ENCODE measurements at regions not wholly inside any gene's neighbourhood (a gene's known extent, or its start where the extent isn't known, plus 50 kb on each side); places are given as distances from the start of the nearest gene placed in this dataset.
"Not testable (repeated sequence)": the region's sequence is repeated elsewhere in the genome, so short reads cannot be mapped to it uniquely, and the experiment has no call there.

DNA sequence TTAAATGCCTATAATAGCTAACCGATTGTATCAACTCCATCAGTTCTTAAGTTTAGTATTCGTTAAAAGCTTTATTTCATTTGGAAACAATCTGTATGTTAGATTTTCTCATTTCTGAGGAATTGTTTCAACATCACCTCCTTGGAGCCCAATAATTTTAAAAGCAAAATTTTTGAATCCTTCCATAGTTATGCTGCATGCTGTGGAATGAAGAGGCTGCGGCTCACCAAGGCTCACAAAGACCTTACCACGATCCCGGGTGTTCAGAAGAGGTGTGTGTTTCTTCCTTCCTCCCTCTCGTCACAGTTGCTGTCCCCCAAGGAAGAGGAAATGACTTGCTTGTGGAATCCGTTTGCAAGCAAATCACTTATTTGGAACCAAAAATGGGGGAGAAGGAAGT lies 143.8 kb downstream of the FGF1 start:
- DNase-seq (ENCODE audit: low read depth in 3 of 3, low spot score in 1 of 3), result no peak

DNA sequence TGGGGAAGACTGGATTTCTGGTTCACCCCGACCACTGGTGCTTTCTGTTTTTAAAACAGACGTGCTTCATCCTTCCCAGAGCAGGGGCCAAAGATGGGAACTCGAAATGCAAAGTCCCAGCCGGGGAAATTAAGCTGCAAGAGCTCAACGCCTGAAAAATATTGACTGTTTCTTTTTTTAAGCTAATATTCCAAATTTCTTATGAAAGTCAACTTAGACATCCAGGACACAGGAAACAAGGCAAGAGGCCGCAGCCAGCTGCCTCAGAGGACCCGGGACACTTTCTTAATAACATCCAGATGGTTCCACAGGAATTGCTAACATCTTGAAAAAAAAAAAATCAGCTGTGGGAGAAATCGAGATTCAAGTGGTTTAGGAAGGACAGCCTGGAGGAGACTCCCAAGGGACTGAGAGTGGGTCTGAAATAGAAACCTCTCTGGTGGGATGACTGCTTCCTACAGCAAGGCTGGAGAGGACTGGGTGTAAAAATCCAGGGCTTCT lies 144.9 kb downstream of the FGF1 start:
- no peak for DNase-seq (ENCODE audit: low read depth in 3 of 3, low spot score in 1 of 3)

DNA sequence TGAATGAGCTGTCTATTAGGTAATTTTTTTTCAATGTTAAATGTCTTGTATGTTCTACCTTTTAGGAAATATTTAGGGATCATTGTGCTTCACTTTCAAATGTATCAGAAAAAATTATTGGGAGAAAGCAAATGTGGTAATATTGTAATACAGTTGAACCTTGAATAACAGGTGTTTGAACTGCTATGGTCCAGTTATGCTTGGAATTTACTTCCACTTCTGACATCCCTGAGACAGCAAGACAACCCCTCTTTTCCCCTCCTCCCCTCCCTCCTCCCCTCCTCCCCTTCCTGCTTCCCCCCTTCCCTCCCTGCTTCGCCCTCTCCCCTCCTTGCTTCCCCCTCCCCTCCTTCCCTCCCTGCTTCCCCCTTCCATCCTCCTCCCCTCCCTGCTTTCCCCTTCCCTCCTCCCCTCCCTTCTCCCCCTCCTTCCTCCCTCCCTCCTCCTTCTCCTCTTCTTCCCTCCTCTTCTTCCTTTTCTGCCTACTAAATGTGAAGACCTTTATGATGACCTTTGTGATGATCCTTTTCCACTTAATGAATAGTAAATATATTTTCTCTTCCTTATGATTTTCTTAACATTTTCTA lies 146.6 kb downstream of the FGF1 start:
- no peak for DNase-seq (ENCODE audit: low read depth in 3 of 3, low spot score in 1 of 3)

DNA sequence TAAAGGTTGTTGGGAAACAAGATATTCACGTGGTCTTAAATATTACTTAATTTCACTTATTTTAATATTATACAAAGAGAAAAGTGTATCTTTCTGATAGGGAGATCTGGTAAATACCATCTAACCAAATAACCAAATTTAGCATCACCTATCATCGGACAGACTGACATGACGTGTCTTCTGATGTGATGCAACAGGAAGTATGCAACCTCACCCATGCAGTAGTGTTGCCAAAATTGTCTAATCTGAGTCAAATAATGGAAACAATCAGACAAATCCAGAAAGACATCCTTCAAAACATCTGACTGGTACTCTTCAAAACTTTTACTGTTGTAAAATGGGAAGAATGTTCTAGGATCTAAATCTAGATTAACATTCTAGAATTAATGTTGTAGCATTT lies 148.0 kb downstream of the FGF1 start:
- no peak for DNase-seq (ENCODE audit: low read depth in 3 of 3, low spot score in 1 of 3)

DNA sequence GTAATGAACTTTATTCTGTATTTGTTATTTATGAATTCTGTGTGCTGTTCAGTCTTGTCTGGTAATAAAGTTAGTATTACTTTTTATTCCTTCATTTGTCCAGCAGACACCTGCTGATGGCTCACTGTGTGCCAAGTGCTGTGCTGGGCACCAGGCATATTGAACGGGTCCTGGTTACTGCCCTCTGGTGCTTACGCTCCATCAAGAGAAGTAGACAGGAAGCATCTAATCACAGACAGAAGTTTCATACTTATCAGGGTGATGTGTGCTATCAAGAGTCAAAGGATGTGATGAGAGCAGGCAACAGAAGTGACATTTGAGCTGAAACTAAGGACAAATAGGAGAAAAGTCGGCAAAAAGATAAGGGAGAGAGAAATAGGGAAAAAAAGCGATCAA lies 153.1 kb downstream of the FGF1 start:
- no peak for DNase-seq (ENCODE audit: low read depth in 3 of 3, low spot score in 1 of 3)

DNA sequence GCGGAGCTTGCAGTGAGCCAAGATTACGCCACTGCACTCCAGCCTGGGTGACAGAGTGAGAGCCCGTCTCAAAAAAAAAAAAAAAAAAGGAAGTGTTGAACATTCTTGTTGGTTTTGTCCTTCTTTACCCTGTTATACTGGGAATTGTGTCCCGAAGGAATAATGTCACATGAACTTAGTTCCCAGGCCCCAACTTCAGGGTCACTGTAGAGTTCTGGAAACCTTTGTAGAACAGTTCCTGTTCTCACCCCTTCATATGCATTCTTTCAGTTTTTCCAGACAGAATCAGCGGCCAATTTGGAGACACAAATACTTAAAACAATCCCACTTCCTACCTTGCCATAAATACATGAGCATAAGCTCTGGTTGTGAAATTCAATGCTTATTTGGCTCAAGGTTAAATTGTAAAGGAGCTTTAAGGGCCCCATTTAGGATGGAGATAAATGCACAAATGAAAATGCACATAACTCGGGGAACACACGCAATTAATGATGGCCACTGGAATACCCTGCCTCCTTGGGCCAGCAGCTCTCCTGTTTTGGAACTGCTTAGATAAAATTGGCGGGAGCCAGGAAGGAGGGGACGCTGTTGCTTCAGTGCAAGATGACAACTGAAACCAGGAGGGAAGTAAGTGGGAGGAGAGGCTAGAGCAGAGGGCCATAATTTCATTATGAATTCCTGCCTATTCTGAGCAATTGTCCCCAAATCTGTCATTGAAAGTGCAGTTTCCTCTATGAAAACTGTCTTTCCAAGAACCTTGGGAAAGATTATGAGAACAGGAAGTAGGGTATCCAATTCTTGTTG lies 153.7 kb downstream of the FGF1 start:
- DNase-seq (ENCODE audit: low read depth in 3 of 3, low spot score in 1 of 3), result no peak

DNA sequence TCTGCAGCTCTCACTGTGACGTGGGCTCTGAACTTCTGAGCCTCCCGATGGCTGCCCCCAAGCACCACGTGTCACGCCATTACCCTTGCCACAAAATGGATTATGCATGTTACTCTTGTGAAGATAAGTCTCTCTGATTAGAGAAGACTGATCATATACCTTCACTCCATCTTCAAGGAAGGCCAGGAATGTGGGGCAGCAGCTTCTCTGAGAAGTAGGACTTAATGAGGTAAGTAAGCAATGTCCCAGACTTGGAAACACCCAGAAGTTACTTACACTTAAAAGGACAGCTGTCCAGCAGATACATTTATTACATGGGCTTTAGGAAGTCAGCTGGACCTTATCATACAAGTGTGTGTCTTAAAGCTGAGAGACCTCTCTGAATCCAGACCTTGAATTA lies 155.0 kb downstream of the FGF1 start:
- no peak for DNase-seq (ENCODE audit: low read depth in 3 of 3, low spot score in 1 of 3)

DNA sequence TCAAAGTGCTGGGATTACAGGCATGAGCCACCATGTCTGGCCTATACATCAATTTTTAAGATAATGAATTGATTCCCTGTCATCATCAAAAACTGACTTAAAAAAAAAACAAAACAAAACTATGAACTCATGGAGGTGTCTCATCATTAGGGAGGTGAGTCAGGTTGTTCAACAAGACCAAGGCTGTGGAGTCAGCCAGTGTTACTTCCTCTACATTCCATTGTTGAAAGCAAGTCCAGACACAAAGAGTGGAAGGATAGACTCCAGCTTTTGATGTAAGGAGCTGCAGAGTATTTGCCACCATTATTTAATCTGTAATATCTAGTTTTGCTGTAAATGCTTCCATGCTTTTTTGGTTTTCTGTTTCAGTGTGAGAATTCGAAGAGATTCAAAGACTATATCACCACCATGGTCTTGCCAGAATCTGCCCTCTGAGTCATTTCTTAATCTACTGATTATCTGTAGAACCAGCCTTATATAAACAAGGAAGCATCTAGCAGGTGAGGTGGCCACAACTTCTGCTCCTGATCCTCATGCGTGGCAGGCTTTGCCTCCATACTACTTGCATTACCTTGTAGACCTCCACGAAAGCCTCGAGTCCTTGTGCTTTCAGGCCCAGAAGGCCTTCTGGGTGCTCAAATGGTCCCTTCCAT lies 156.1 kb downstream of the FGF1 start:
- DNase-seq (ENCODE audit: low read depth in 3 of 3, low spot score in 1 of 3), result no peak

DNA sequence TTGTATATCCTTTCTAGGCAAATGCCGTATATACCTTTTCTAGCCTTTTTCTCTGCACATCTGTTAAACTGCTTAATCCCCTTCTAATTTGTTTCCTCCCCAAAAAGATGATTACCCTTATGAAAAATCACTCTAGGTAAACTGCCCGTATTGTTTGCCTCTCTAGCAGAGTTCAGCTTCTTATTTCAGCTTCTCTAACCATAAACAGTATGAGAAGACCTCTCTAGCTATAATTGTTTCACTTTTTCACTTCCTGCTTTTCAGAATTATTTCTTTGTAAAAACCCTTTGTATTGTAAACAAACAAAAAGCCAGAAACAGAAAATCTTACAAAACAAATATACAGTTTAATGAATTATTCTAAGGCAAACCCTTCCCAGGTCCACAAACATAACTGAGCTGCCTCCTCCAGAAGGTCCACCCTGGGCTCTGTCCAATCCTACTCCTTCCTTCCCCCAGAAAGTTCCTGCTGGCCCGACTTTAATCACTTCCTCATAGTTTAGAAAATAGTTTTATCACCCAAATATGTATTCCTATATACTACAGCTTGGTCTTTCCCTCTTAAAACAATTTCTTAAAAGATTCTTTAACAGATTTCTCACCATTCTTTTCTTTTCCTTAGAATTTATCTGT lies 158.1 kb downstream of the FGF1 start:
- DNase-seq (ENCODE audit: low read depth in 3 of 3, low spot score in 1 of 3), result no peak

DNA sequence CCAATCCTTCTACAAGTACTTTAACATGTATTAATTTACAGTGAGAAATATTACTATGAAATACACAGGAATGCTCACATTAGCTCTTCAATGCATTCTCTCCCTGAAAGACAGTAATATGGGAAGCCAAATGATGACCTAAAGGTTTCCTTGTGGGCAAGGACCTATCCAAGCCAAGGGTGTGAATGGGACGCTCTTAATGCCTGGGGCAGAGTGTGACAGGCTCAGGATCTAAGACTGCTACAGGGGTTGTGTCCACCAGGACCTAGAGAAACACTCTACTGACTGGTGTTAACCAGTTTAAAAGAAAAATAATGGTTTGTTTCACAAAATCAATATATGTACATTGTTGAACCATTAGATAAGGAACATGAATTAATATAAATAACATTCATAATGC lies 158.7 kb downstream of the FGF1 start:
- DNase-seq (ENCODE audit: low read depth in 3 of 3, low spot score in 1 of 3), result no peak

DNA sequence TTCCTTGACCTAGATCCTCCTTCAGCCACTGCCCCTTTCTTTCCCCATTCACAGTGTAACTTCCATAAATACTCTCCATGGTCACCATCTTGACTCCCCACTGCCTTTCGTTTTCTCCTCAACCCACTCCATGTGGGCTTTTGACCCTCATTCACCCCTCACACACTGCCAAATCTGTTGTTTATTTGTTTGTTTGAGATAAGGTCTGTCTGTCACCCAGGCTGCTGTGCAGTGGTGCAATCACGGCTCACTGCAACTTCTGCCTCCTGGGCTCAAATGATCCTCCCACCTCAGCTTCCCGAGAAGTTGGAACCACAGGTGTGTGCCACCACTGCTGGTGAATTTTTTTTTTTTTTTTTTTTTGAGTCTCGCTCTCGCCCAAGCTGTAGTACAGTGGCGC lies 162.9 kb downstream of the FGF1 start:
- no peak for DNase-seq (ENCODE audit: low read depth in 3 of 3, low spot score in 1 of 3)

DNA sequence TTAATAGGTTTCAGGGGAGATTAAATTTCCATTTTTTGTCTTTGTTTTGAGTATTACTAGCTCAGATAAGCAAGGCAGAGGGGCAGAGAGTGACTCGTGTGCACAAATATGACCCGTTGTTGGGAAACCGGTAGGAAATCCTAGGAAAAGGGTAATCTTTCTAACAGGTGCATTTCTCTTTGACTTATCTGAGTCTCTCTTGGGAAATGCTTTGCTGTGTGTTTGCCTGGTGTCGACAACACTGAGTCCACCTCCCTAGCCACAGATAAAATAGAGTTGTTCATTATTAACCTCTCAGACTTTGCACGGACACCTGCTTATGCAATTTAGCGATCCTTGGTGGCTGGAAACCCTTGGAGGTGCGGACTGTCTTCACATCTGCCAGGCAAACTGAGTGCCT lies 164.2 kb downstream of the FGF1 start:
- no peak for DNase-seq (ENCODE audit: low read depth in 3 of 3, low spot score in 1 of 3)

DNA sequence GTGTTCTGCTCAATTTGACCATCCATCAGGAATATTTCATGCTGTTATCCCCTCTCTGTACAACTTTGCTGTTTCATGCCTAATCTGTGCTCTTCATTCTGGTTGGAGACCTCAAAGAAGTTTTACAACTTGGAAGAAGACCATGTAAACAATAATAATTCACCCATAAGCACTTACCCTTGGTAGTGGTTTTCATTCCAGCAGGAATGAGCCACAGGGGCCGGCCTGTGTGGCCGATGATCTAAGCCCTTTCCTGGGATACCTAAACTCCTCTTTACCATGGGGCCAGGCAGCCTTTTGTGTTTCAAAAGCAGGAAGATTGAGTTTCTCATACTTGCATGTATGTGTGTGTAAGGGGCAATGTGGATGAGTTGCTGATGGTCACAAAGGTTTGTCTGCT lies 165.0 kb downstream of the FGF1 start:
- no peak for DNase-seq (ENCODE audit: low read depth in 3 of 3, low spot score in 1 of 3)

DNA sequence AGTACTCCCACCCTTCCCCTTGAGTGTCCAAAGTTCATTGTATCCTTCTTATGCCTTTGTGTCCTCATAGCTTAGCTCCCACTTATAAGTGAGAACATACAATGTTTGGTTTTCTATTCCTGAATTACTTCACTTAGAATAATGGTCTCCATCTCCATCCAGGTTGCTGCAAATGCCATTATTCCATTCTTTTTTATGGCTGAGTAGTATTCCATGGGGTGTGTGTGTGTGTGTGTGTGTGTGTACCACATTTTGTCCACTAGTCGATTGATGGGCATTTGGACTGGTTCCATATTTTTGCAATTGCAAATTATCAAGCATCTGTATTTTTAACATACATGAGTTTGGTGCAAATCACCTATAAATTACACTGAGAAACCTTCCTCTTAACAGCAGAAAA lies 166.0 kb downstream of the FGF1 start:
- DNase-seq (ENCODE audit: low read depth in 3 of 3, low spot score in 1 of 3), result not testable (repeated sequence)

DNA sequence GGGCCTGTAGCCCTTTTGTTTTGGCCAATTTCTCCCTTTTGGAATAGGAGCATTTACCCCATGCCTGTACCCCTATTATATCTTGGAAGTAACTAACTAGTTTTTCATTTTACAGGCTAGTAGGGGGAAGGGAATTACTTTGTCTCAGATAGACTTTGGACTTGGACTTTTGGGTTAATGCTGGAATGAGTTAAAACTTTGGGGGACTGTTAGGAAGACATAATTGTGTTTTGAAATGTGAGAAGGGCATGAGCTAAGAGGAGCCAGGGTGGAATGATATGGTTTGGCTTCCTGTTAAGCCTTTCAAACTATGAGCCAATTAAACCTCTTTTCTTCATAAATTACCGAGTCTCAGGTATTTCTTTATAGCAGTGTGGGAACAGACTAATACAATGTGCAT lies 168.1 kb downstream of the FGF1 start:
- no peak for DNase-seq (ENCODE audit: low read depth in 3 of 3, low spot score in 1 of 3)

DNA sequence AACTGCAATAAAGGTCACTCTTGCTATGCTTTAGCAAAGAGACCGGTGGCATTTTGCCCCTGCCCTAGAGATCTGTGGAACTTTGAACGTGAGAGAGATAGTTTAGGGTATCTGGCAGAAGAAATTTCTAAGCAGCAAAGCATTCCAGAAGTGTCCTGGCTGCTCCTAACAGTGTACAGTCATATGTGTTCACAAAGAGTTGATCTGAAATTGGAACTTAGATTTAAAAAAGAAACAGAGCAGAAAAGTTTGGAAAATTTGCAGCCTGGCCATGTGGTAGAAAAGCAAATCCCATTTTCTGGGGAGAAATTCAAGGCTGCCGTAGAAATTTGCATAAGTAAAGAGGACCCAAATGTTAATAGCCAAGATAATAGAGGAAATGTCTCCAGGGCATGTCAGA lies 169.2 kb downstream of the FGF1 start:
- DNase-seq (ENCODE audit: low read depth in 3 of 3, low spot score in 1 of 3), result no peak

DNA sequence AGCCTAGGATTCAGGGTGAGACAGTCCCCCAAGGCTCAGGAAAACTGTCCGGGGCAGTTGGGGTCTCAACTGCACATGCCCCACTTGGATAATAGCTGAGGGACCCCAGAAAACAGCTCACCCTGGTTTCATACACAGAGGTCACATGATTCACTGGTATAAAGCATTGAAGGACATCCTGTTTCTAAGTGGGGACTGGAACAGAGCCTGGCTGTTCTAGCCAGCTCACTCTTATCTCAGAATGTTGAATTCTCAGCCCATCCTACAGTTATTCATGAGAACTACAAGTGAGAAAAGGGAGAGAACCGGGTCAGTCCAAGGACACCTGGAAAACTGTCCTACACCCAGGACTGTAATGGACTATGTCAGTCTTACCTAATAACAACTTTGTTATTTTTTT lies 170.9 kb downstream of the FGF1 start:
- no peak for DNase-seq (ENCODE audit: low read depth in 3 of 3, low spot score in 1 of 3)

DNA sequence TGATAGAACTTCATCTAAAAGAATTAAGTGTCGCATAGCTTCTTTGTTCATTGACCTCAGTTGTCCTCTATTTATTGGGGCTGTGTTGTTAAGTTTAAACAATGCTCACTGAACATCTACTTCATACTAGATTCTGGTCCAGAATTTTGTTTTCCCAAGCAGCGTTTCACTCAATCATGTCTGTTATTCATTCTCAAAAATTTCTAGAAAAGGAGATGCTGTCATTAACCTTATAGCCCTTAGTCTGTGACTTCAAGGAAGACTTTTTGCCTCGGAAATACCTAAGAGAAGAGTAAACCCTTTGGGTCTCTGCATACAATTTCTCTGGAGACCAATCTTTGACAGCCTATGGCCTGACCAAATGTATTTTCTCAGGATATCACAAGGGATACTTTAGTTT lies 171.7 kb downstream of the FGF1 start:
- no peak for DNase-seq (ENCODE audit: low read depth in 3 of 3, low spot score in 1 of 3)

DNA sequence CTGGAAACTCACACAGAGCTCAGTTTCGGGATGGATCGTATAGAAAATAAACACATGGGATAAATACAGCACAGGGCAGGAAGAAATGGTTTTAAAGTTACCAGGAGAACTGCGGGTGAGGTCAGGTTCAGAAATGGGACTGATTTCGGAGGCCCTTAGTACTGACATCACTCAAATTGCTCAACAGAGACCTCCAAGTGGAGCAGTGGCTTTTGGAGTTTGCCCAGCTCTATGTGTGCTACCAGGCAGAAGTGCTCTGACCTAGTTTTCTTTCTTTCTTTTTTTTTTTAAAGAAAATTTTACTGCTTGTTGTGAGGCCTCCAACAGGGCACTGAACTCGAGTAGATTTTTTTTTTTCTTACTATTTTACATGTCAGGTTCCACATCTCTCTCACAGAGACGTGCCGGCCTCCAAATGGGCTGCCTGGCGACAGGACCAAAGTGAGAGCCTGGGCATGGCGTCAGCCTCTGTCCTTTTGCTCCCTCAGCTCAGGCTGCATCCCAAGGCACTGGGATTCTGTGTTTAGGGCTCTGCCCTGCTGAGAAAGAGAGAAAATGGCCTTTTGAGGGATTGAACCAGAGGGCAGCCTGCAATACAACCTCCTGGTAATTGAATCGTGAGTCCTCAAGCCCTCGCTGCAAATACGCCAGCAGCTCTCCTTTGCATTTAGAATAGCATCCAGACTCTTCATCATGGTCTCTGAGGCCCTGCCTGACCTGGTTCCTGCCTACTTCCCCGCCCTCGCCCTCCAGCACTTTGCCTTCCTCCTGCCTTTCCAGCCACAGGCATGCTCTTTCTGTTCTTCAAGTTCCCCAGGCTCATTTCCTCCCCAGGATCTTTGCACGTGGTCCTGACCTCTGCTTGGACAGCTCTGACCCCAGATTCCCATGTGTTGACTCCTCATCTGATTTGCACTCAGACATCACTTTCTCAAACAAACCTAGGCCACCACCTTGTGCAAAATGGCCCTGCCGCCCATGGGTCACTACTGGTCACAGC lies 173.5 kb downstream of the FGF1 start:
- no peak for DNase-seq (ENCODE audit: low read depth in 3 of 3, low spot score in 1 of 3)

DNA sequence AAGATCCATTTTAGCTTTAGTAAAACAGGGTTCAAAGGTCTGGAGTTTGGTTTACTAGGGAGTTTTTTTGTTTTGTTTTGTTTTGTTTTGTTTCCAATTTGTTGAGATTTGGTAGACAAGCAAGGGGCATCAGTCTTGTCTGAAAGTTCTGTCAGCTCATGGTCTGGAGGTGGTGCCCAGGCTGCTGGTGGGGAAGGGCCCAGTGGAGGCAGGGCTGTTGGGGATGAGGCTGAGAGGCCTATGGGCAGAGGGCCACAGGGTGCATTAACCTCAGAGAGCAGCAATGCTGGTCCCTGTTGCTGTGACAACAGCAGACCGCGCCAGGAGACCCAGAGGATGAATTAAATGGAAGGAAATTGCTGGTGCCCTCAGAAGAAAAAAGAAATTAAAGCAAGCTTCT lies 174.5 kb downstream of the FGF1 start:
- no peak for DNase-seq (ENCODE audit: low read depth in 3 of 3, low spot score in 1 of 3)

DNA sequence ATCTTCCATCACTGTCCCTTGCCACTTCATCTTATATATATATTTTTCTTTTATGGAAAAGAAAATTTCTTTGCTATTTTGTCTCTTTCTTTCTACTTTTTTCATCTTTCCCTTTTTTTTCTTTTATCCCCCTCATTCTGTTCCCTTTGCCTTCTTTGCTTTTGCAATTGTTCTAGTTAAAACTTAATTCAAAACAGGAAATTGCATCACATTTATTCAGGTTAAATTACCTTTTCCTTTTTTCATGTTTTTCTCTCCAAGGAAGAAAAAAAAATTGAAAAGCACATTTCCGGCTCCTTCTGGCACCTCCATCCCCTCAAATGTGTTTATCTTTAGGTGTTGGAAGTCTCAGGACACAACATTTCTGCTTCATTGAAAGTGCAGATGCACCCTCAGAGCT lies 176.9 kb downstream of the FGF1 start:
- DNase-seq (ENCODE audit: low read depth in 3 of 3, low spot score in 1 of 3), result no peak
